Lower leg skin (tissue), 4 donors: ENCODE measurements at regions not wholly inside any gene's neighbourhood (a gene's known extent, or its start where the extent isn't known, plus 50 kb on each side); places are given as distances from the start of the nearest gene placed in this dataset.

Experiments
- DNase-seq, 2 donors: peaks; one replicate each; pipeline ENCODE4 v3.0.0-alpha.2; 2019; ENCODE audit warnings: low spot score in 2 of 2
- H3K4me3 ChIP-seq: fragments of 200-600 bp; sonication (generic); 2 replicates; pipeline ENCODE4 v1.5.1; 2017; ENCODE audit warnings: mild to moderate bottlenecking, low read depth; ENCODE audit not compliant: poor library complexity, severe bottlenecking
- POLR2A ChIP-seq, 2 donors: fragments of 450-650 bp; IDR thresholded peaks; one replicate each; pipeline ENCODE4 v1.6.1; 2016 to 2017; ENCODE audit warnings: antibody characterized with exemption in 2 of 2, mild to moderate bottlenecking in 1 of 2, moderate library complexity in 1 of 2
- WGBS, 2 donors: methylation state at CpG; one replicate each; pipeline ENCODE4 v1.1.5; 2018; 5-methylcytosine and 5-hydroxymethylcytosine counted together
- intact Hi-C: fragments of 100-400 bp; cut with DNase I; formaldehyde crosslinking; loops from one replicate; pipeline ENCODE4 v1.15.0; 2023; ENCODE audit warnings: low total_unique reads
- TF ChIP-seq, protein P1 (sequence below), 3 donors: fragments of 450-650 bp; IDR thresholded peaks; one replicate each; pipeline ENCODE4 v1.5.1; 2016; ENCODE audit warnings: antibody characterized with exemption in 3 of 3, mild to moderate bottlenecking in 3 of 3, moderate library complexity in 2 of 3

DNA sequence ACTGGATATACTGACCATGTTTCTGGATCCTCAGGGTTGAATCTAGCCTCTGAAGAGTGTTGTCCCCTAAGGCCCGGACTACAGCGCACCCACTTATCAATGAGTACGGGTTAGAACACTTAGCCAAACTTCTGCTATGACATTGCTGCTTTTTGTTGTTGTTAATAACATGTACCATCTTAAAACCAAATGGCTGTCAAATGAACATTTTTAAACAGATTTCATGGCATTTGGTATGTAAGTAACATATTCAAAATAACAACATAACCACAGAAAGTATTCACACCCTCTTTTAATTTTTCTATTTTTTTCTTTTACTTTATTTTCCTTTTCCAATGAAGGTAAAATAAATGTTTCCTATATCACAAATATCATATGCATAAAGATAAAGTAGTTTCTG lies 1292.5 kb upstream of the TENM4 start:
- 93 to 97% methylated on average over 3 of the region's 3 CpGs for WGBS, 2 donors
- intact Hi-C loops: no loop called here
- no peak for DNase-seq
- no peak for TF ChIP-seq POLR2A (IDR thresholded peaks at IDR 0.05)
- TF ChIP-seq, protein P1, sequence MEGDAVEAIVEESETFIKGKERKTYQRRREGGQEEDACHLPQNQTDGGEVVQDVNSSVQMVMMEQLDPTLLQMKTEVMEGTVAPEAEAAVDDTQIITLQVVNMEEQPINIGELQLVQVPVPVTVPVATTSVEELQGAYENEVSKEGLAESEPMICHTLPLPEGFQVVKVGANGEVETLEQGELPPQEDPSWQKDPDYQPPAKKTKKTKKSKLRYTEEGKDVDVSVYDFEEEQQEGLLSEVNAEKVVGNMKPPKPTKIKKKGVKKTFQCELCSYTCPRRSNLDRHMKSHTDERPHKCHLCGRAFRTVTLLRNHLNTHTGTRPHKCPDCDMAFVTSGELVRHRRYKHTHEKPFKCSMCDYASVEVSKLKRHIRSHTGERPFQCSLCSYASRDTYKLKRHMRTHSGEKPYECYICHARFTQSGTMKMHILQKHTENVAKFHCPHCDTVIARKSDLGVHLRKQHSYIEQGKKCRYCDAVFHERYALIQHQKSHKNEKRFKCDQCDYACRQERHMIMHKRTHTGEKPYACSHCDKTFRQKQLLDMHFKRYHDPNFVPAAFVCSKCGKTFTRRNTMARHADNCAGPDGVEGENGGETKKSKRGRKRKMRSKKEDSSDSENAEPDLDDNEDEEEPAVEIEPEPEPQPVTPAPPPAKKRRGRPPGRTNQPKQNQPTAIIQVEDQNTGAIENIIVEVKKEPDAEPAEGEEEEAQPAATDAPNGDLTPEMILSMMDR (IDR thresholded peaks at IDR 0.05): no peak
- no peak overlapping the region for H3K4me3 ChIP-seq

GRCh38 chr11:80727315-80727714 lies 1286.5 kb upstream of the TENM4 start:
- WGBS, 2 donors: 17 to 23% methylated on average over 3 of the region's 3 CpGs
- no peak overlapping the region for H3K4me3 ChIP-seq
- intact Hi-C loops: no loop called here
- no peak for DNase-seq
- TF ChIP-seq, protein P1 (IDR thresholded peaks at IDR 0.05): no peak
- TF ChIP-seq POLR2A (IDR thresholded peaks at IDR 0.05): no peak

DNA sequence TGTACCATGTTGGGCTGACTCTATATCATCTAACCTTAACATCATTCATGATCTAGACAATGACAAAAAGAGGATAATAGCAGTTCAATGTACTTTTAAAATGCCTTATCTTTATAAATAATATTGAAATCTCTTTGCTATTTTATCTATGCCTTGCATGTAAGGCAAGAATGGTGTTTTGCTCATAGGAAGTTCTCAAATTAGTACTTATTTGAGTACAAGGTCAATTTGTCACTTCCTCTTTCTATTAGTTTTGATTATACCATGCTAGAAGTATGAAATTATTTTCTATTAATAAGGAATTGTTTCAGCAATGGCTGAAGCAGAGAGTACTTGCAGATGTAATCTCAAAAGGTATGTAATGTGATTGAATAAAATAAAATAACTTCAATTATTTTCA lies 1285.4 kb upstream of the TENM4 start:
- DNase-seq: no peak
- no peak overlapping the region for H3K4me3 ChIP-seq
- intact Hi-C loops: no loop called here
- no peak for TF ChIP-seq POLR2A (IDR thresholded peaks at IDR 0.05)
- TF ChIP-seq, protein P1 (IDR thresholded peaks at IDR 0.05): no peak

DNA sequence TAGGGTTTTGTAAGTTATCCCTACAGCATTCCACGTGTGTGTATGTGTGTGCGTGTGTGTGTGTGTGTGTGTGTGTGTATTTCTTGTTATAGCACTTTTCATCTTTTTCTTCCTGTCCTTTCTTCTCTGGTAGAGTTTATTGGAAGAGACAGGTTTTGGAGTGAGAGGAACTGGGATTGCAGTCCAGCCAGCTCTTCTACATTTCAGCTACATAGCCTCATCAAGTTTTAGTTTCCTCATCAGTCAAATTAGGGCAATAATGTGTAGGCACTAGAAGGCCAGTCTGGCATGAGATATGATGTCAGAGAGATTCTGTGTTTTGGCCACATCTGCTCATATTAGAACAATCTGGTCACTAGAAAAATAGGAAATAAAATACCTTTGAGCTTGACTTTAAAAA lies 1283.5 kb upstream of the TENM4 start:
- DNase-seq: no peak
- WGBS, 2 donors: 33 to 72% methylated on average over 2 of the region's 2 CpGs
- no peak for TF ChIP-seq POLR2A (IDR thresholded peaks at IDR 0.05)
- TF ChIP-seq, protein P1 (IDR thresholded peaks at IDR 0.05): no peak
- intact Hi-C loops: no loop called here
- H3K4me3 ChIP-seq: no peak overlapping the region

- no peak overlapping the region for H3K4me3 ChIP-seq
- TF ChIP-seq POLR2A (IDR thresholded peaks at IDR 0.05): no peak
- TF ChIP-seq, protein P1 (IDR thresholded peaks at IDR 0.05): no peak
- no peak for DNase-seq
- intact Hi-C loops: no loop called here
- 78 to 88% methylated on average over 1 of the region's 1 CpG for WGBS, 2 donors
Observed at GRCh38 chr11:80722629-80723028, 1281.8 kb upstream of the TENM4 start.

DNA sequence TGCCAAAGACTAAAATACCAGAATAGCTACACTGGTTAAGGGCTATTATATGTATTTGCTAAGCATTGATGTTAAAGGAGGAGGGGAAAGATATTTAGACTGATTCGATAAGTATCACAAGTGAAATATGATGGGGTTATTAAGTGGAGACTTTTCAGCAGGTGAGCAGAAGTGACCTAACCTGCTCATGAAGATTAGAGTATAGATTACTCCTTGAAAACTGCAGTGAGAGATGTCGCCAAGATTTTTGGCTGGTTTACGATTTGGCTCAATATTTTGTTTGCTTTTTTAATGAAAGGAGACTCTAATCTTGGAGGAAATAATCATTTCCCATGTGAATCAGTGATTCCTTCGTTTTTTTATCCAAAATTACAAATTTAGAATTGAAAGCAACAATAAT lies 1279.5 kb upstream of the TENM4 start:
- TF ChIP-seq, protein P1 (IDR thresholded peaks at IDR 0.05): no peak
- TF ChIP-seq POLR2A (IDR thresholded peaks at IDR 0.05): no peak
- no peak for DNase-seq
- 45 to 47% methylated on average over 4 of the region's 4 CpGs for WGBS, 2 donors
- intact Hi-C loops: no loop called here
- H3K4me3 ChIP-seq: no peak overlapping the region
